ENCODE measurements at regions not wholly inside any gene's neighbourhood (a gene's known extent, or its start where the extent isn't known, plus 50 kb on each side); places are given as distances from the start of the nearest gene placed in this dataset.

DNA sequence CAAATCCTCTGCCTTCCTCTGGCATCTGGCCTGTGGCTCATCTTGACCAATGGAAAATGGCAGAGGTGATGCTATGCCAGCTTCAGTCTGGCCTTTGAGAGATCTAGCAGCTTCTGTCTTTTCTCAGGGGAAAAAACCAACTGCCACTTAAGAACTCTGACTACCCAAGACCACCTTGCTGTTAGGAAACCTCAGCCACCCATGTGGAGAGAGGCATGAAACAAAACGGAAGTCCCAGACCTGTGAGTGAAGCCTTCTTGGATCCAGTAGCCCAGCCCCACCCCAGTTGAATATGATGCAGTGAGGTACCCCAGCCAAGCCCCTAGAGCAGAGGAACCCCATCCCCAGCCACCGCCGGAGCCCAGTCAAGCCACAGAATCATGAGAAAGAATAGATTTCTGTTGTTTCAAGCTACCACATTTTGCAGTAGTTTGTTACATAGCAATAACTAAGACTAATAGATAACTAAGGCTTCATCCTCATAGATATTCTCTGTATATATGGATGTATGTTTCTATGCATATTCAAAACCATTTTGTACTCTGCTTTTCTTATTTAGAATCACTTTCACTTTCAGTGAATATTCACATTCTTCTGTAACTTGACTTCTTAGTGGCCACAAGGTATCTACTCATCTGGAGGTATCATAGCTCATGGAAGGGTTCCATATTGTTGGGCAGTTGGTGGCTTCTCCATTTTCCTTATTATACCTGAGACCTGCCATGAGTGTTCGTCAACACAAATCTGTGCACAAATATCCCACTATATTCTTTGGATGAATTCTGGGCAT, 142.1 kb downstream of the FBXO15 start:
- Histone ChIP-seq H3K27ac (no peak overlapping the region), H3K4me3 (no peak overlapping the region), H3K36me3 (no peaks in the 10 kb centered on the region), H3K9me3 (no peaks in the 10 kb centered on the region), H3K4me1 (no peaks in the 10 kb centered on the region), H3K27me3 (no peaks in the 10 kb centered on the region)
- DNase-seq: no peak
- intact Hi-C loops (cut with DNase I): no loop called here
- TF ChIP-seq POLR2AphosphoS5 (IDR thresholded peaks at IDR 0.05): no peak
- TF ChIP-seq POLR2A (IDR thresholded peaks at IDR 0.05): no peak
- no peak for TF ChIP-seq CTCF (IDR thresholded peaks at IDR 0.05)
- no peak for TF ChIP-seq EP300 (IDR thresholded peaks at IDR 0.05)
- 84 to 87% methylated on average over 4 of the region's 4 CpGs for WGBS, 2 donors

- H3K4me1 ChIP-seq: no peaks in the 10 kb centered on the region
- H3K27ac ChIP-seq: no peak overlapping the region
- H3K9me3 ChIP-seq: no peaks in the 10 kb centered on the region
- no peaks in the 10 kb centered on the region for H3K36me3 ChIP-seq
- intact Hi-C loops (cut with DNase I): no loop called here
- DNase-seq: no peak
- H3K4me3 ChIP-seq: no peak overlapping the region
- H3K27me3 ChIP-seq: no peaks in the 10 kb centered on the region
- 70 to 77% methylated on average over 5 of the region's 5 CpGs for WGBS, 2 donors
- TF ChIP-seq EP300 (IDR thresholded peaks at IDR 0.05) (no peak), POLR2AphosphoS5 (IDR thresholded peaks at IDR 0.05) (no peak), POLR2A (IDR thresholded peaks at IDR 0.05) (no peak), CTCF (IDR thresholded peaks at IDR 0.05) (no peak)
Measured at GRCh38 chr18:73992242-73993022, 155.2 kb downstream of the FBXO15 start.

GRCh38 chr18:73991570-73991969, 156.1 kb downstream of the FBXO15 start:
- DNase-seq: no peak
- Histone ChIP-seq H3K9me3 (no peaks in the 10 kb centered on the region), H3K36me3 (no peaks in the 10 kb centered on the region), H3K4me3 (no peak overlapping the region), H3K27me3 (no peaks in the 10 kb centered on the region), H3K27ac (no peak overlapping the region), H3K4me1 (no peaks in the 10 kb centered on the region)
- intact Hi-C loops (cut with DNase I): no loop called here
- TF ChIP-seq POLR2AphosphoS5 (IDR thresholded peaks at IDR 0.05) (no peak), CTCF (IDR thresholded peaks at IDR 0.05) (no peak), EP300 (IDR thresholded peaks at IDR 0.05) (no peak), POLR2A (IDR thresholded peaks at IDR 0.05) (no peak)
- WGBS, 2 donors: 56 to 69% methylated on average over 2 of the region's 2 CpGs

- Histone ChIP-seq H3K4me3 (no peak overlapping the region), H3K4me1 (no peaks in the 10 kb centered on the region), H3K9me3 (no peaks in the 10 kb centered on the region), H3K27ac (no peak overlapping the region), H3K27me3 (no peaks in the 10 kb centered on the region), H3K36me3 (no peaks in the 10 kb centered on the region)
- TF ChIP-seq POLR2AphosphoS5 (IDR thresholded peaks at IDR 0.05) (no peak), POLR2A (IDR thresholded peaks at IDR 0.05) (no peak), CTCF (IDR thresholded peaks at IDR 0.05) (no peak), EP300 (IDR thresholded peaks at IDR 0.05) (no peak)
- WGBS, 2 donors: 91 to 95% methylated on average over 6 of the region's 6 CpGs
- no peak for DNase-seq
- intact Hi-C loops (cut with DNase I): no loop called here
Measured at GRCh38 chr18:73990258-73990657, 157.4 kb downstream of the FBXO15 start.
